Astrocyte (in vitro differentiated cells and primary cell): ENCODE measurements at regions not wholly inside any gene's neighbourhood (a gene's known extent, or its start where the extent isn't known, plus 50 kb on each side); places are given as distances from the start of the nearest gene placed in this dataset.

Experiments used
- EZH2 ChIP-seq: IDR thresholded peaks from 2 replicates; pipeline ENCODE4 v1.6.1; 2012; ENCODE audit warnings: mild to moderate bottlenecking, low read length, inconsistent platforms; ENCODE audit not compliant: insufficient read depth
- TF ChIP-seq, protein P1 (sequence below): IDR thresholded peaks from 2 replicates; pipeline ENCODE4 v1.5.1; 2011; ENCODE audit warnings: low read depth, mild to moderate bottlenecking, inconsistent platforms, low read length, moderate library complexity; ENCODE audit not compliant: insufficient read depth

DNA sequence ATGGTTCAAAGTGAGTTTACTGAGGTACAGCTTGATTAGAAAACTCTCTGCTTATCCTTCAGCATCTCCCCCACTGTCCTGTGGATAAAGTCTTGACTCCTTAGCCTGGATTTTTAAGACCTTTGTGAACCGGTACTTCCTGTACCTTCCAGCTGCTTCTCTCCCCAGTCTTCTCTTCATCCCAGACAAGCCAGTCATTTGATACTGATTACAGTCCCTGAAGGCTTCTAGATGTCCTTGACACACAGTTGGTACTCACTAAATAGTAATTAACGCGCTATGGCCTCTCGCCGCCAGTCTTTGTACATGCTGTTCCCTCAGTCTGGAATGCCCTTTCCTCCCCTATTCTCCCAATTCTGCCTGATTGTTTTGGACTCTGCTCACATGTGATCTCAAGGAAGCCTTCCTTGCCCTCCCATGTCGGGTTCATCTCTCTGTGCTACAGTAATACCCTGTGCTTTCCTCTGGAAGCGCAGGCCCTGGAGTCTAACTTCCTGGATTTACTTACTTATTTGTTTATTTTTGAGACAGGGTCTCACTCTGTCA, 50.6 kb upstream of the PTGR2 start:
- TF ChIP-seq, protein P1, sequence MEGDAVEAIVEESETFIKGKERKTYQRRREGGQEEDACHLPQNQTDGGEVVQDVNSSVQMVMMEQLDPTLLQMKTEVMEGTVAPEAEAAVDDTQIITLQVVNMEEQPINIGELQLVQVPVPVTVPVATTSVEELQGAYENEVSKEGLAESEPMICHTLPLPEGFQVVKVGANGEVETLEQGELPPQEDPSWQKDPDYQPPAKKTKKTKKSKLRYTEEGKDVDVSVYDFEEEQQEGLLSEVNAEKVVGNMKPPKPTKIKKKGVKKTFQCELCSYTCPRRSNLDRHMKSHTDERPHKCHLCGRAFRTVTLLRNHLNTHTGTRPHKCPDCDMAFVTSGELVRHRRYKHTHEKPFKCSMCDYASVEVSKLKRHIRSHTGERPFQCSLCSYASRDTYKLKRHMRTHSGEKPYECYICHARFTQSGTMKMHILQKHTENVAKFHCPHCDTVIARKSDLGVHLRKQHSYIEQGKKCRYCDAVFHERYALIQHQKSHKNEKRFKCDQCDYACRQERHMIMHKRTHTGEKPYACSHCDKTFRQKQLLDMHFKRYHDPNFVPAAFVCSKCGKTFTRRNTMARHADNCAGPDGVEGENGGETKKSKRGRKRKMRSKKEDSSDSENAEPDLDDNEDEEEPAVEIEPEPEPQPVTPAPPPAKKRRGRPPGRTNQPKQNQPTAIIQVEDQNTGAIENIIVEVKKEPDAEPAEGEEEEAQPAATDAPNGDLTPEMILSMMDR: no peak
- TF ChIP-seq EZH2: no peak
